ENCODE measurements at regions not wholly inside any gene's neighbourhood (a gene's known extent, or its start where the extent isn't known, plus 50 kb on each side); places are given as distances from the start of the nearest gene placed in this dataset.

DNA sequence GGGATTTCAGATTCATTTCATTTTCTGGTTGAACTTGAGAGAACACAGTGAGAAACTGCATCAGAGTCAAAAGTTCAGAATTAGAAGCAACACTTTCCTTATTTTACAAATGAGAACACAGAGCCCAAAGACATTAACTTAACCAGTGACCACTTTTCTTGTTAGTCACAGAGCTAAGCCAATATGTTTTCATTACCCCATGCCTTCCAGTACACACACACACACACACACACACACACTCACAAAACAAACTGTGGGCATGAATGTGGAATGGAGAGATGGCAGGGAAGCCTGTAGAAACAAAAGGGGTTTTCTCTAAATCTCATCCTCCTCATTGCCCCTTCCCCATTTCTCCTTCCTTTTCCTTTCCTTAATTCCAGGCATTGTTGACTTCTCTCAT lies 267.4 kb upstream of the GADL1 start:
- TF ChIP-seq, protein P1, sequence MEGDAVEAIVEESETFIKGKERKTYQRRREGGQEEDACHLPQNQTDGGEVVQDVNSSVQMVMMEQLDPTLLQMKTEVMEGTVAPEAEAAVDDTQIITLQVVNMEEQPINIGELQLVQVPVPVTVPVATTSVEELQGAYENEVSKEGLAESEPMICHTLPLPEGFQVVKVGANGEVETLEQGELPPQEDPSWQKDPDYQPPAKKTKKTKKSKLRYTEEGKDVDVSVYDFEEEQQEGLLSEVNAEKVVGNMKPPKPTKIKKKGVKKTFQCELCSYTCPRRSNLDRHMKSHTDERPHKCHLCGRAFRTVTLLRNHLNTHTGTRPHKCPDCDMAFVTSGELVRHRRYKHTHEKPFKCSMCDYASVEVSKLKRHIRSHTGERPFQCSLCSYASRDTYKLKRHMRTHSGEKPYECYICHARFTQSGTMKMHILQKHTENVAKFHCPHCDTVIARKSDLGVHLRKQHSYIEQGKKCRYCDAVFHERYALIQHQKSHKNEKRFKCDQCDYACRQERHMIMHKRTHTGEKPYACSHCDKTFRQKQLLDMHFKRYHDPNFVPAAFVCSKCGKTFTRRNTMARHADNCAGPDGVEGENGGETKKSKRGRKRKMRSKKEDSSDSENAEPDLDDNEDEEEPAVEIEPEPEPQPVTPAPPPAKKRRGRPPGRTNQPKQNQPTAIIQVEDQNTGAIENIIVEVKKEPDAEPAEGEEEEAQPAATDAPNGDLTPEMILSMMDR (IDR thresholded peaks at IDR 0.05; ENCODE audit: low read depth, low read length, missing control alignments), result no peak
- no peak for DNase-seq (ENCODE audit: low read depth)
- no peak overlapping the region for H3K4me3 ChIP-seq (ENCODE audit: low read depth, low read length)
- in situ Hi-C loops (cut with HindIII; ENCODE audit: low sequenced_read_pairs), result no loop called here

DNA sequence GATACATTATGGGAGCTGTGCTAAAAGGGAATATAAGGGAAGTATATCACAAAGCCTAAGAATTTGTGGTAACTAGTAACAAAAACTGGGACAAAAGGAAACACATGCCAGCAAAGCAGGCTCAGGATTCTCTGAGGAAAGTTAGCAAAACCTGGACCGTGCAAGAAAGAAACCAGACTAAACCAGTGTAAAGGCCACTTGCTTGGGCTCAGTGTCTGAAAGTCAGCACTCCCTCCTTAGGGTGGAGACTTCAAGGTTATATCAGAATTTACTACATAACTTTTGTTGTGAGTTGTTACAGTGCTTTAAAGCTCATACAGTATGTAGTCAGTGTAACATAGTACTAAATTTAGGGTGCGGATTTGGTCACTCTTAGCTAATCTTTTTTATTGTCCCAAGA lies 269.9 kb upstream of the GADL1 start:
- DNase-seq (ENCODE audit: low read depth), result no peak
- no peak overlapping the region for H3K4me3 ChIP-seq (ENCODE audit: low read depth, low read length)
- TF ChIP-seq, protein P1 (IDR thresholded peaks at IDR 0.05; ENCODE audit: low read depth, low read length, missing control alignments), result no peak
- in situ Hi-C loops (cut with HindIII; ENCODE audit: low sequenced_read_pairs), result no loop called here

DNA sequence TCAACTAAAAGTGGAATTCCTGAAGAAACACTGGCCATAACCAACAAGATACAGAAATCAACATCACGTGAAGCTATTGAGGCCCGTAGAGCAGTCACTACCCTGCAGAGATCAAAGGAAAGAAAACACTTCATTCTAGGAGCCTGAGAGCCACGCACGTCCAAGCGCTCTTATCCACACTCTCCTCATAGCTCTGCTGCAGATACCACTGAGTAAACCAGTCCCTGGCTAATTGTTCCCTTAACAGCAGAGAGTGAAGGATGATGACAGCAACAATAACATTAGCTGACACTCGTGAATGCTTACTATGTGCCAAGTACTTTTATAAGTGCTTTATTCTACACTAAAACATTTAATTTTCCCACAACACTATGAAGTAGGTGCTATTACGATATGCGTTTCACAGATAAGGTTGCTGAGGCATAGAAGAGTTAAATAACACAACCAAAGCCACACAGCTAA lies 271.0 kb upstream of the GADL1 start:
- H3K4me3 ChIP-seq (ENCODE audit: low read depth, low read length), result no peak overlapping the region
- in situ Hi-C loops (cut with HindIII; ENCODE audit: low sequenced_read_pairs), result no loop called here
- TF ChIP-seq, protein P1 (IDR thresholded peaks at IDR 0.05; ENCODE audit: low read depth, low read length, missing control alignments), result no peak
- peak; percentile 58 for DNase-seq (ENCODE audit: low read depth)

DNA sequence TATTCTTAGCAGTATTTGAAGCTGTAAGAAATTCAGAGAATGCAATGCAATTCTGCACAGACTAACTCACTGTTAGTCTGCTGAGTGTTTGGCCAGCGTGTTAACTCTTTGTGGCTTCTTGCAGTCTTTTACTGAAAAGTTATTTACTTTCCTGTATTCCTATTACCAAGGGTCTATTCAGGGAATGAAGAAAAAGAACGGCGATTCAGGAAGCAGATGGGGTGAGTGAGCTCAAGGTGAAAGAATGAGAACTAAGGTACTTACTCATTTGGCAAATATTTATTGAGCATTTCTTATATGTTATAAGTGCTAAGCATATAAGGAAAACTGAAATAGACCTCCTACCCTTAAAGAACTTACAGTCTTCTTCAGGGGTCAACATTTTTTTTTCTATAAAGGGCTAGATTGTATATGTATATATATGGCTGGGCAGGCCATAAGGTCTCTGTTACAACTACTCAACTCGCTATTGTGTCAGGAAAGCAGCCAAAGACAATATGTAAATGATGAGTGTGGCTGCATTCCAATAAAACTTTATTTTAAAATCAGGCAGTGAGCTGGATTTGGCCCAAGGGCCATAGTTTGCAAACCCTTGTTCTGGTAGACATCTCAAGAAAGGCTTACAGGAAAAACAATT lies 271.9 kb upstream of the GADL1 start:
- in situ Hi-C loops (cut with HindIII; ENCODE audit: low sequenced_read_pairs), result no loop called here
- peak; percentile 87 for DNase-seq (ENCODE audit: low read depth)
- no peak overlapping the region for H3K4me3 ChIP-seq (ENCODE audit: low read depth, low read length)
- TF ChIP-seq, protein P1 (IDR thresholded peaks at IDR 0.05; ENCODE audit: low read depth, low read length, missing control alignments), result no peak

DNA sequence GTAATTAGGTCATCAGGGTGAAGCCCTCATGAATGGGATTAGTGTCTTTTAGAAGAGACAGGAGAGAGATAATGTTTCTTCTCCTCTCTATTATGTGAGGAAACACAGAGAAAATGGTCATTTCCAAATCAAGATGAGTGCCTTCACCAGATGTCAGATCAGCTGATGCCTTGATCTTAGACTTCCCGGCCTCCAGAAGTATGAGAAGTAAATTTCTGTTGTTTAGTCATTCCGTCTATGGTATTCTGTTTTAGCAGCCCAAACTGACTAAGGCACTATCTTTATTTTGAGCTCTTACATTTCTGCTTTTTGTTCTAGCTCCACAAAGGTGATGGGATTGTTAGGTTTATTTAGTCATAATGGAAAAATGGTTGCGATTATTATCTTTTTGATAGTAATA lies 273.2 kb upstream of the GADL1 start:
- TF ChIP-seq, protein P1 (IDR thresholded peaks at IDR 0.05; ENCODE audit: low read depth, low read length, missing control alignments), result no peak
- no peak for DNase-seq (ENCODE audit: low read depth)

DNA sequence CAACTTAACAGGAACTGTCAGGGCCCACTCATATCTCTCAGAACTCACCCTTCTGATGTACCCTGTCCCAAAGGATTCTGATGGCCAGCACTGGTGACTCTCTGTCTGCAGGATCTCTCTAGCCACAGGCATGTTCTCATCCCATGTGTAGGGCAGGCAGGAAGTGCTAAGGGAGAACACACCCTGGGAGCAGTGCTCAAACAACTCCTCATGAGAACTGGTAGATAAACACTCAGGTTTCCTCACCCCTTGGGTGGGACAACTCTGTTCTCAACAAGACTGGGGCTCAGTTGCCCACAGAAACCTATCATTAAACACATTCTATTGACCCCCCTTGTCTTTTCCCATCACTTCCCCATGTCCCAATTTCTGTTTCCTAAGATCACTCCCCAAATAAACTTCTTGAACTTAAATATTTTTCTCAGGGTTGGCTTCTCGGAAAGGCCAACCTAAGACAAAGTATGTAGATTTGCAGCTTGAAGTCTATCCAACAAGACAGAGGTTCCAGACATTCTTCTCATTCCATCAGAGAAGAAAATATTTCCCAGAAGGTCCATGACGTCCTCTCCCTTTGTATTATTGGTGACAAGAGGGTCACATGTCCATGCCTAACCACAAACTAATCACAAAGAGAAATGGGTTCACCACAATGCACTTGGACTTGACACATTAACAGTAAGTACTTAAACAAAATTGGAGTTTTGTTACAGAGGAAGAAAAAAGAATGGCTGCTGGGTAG lies 276.6 kb upstream of the GADL1 start:
- DNase-seq (ENCODE audit: low read depth), result peak; percentile 98
- TF ChIP-seq, protein P1 (IDR thresholded peaks at IDR 0.05; ENCODE audit: low read depth, low read length, missing control alignments), result no peak
- no peak overlapping the region for H3K4me3 ChIP-seq (ENCODE audit: low read depth, low read length)
- in situ Hi-C loops (cut with HindIII; ENCODE audit: low sequenced_read_pairs), result no loop called here

More for the DNA sequence above, 273.2 kb upstream of the GADL1 start:
- in situ Hi-C loops (cut with HindIII; ENCODE audit: low sequenced_read_pairs), result no loop called here
- H3K4me3 ChIP-seq (ENCODE audit: low read depth, low read length), result no peak overlapping the region

All from astrocyte of the cerebellum (primary cell).